GM12878 (cell line): ENCODE measurements at regions not wholly inside any gene's neighbourhood (a gene's known extent, or its start where the extent isn't known, plus 50 kb on each side); places are given as distances from the start of the nearest gene placed in this dataset.
A peak's percentile ranks its signal among the peaks of the same experiment; 100 is the strongest.

Experiments
- ATAC-seq: fragments of 200-7000 bp; cut with Tn5 transposase; 3 replicates; pipeline ENCODE4 v1.9.1; 2020; ENCODE audit warnings: mild to moderate bottlenecking, moderate library complexity
- BruUV-seq: library from RNA; stranded (reverse); fragments of 400-500 nt; replicated peaks from 2 replicates; lab custom pipeline; 2021; lab: Mats Ljungman, UMichigan
- CTCF ChIA-PET: fragments of 300-600 bp; sonication (Branson Sonifier 250); formaldehyde crosslinking; extraction: SDS; loops from one replicate; lab custom pipeline; 2021; ENCODE audit warnings: inconsistent platforms; lab: Yijun Ruan, JAX
- POLR2A ChIA-PET: fragments of 350-600 bp; formaldehyde crosslinking; extraction: SDS; loops from one replicate; lab custom pipeline; 2021; ENCODE audit warnings: inconsistent platforms; lab: Charles Lee
- RAD21 ChIA-PET: fragments of 300-600 bp; sonication (Branson Sonifier 250); formaldehyde crosslinking; loops from one replicate; lab custom pipeline; 2023; ENCODE audit warnings: antibody characterized with exemption; ENCODE audit not compliant: unreplicated experiment; lab: Charles Lee
- SMC1A ChIA-PET: fragments of 300-600 bp; sonication (Branson Sonifier 250); formaldehyde crosslinking; loops from one replicate; lab custom pipeline; 2023; ENCODE audit not compliant: unreplicated experiment, uncharacterized antibody; lab: Charles Lee
- DNase-seq: peaks from one replicate; pipeline ENCODE4 v3.0.0-alpha.2; 2011; ENCODE audit warnings: low read depth, low spot score
- FAIRE-seq: peaks from 3 replicates; lab custom pipeline; 2011; peaks lifted over from hg19 to GRCh38; lab: Jason Lieb, UNC
- H2AFZ ChIP-seq: 2 replicates; pipeline ENCODE4 v1.6.0; 2011; ENCODE audit warnings: low read depth, low read length, control low read depth; ENCODE audit not compliant: control insufficient read depth
- H3K27ac ChIP-seq: 2 replicates; pipeline ENCODE4 v1.5.1; 2011; ENCODE audit warnings: control low read depth; ENCODE audit not compliant: control insufficient read depth, insufficient read depth
- H3K27me3 ChIP-seq, 2 experiments: replicated peaks in 1 of 2; 2 replicates each; pipeline versions ENCODE4 v1.6.0 to v1.6.1; 2011; ENCODE audit warnings: low read length in 1 of 2; ENCODE audit not compliant: control insufficient read depth in 2 of 2, insufficient read depth in 2 of 2
- H3K36me3 ChIP-seq, 2 experiments: 2 replicates each; pipeline ENCODE4 v1.5.1; 2011; ENCODE audit warnings: low read length in 1 of 2; ENCODE audit not compliant: control insufficient read depth in 2 of 2, insufficient read depth in 2 of 2
- H3K4me1 ChIP-seq: 2 replicates; pipeline ENCODE4 v1.6.1; 2011; ENCODE audit warnings: mild to moderate bottlenecking, low read length, moderate library complexity, mixed read lengths; ENCODE audit not compliant: control insufficient read depth, insufficient read depth
- H3K4me2 ChIP-seq: 2 replicates; pipeline ENCODE4 v1.6.0; 2011; ENCODE audit warnings: control low read depth; ENCODE audit not compliant: control insufficient read depth, insufficient read depth
- H3K4me3 ChIP-seq: fragments of 200-600 bp; sonication (generic); 2 replicates; pipeline ENCODE4 v1.5.1; 2016
- H3K79me2 ChIP-seq: 2 replicates; pipeline ENCODE4 v1.6.0; 2011; ENCODE audit warnings: low read length; ENCODE audit not compliant: control insufficient read depth, insufficient read depth
- H3K9ac ChIP-seq: 2 replicates; pipeline ENCODE4 v1.8.0; 2011; ENCODE audit warnings: low read length, control low read depth, mixed read lengths; ENCODE audit not compliant: control insufficient read depth, insufficient read depth
- H3K9me3 ChIP-seq: replicated peaks from 3 replicates; pipeline ENCODE4 v1.5.1; 2011; ENCODE audit warnings: mild to moderate bottlenecking, low read length; ENCODE audit not compliant: control insufficient read depth, insufficient read depth
- H4K20me1 ChIP-seq: 2 replicates; pipeline ENCODE4 v1.6.0; 2011; ENCODE audit not compliant: control insufficient read depth, insufficient read depth
- CHD4 ChIP-seq: fragments of 200-600 bp; sonication (generic); IDR thresholded peaks from 2 replicates; pipeline ENCODE4 v1.6.1; 2016; ENCODE audit warnings: mild to moderate bottlenecking
- EGR1 ChIP-seq, 2 experiments: IDR thresholded peaks; 1 replicate in 1 of 2; 2 replicates in 1 of 2; pipeline ENCODE4 v1.6.1; 2011 to 2012; ENCODE audit warnings: low read depth in 2 of 2, low read length in 2 of 2, borderline replicate concordance in 1 of 2, mild to moderate bottlenecking in 1 of 2, moderate library complexity in 1 of 2
- RELA ChIP-seq: fragments of 450-650 bp; IDR thresholded peaks from 2 replicates; pipeline ENCODE4 v1.8.0; 2014; ENCODE audit warnings: borderline replicate concordance; ENCODE audit not compliant: partially characterized antibody
- SIX5 ChIP-seq: IDR thresholded peaks from 2 replicates; pipeline ENCODE4 v1.6.1; 2011; ENCODE audit warnings: mild to moderate bottlenecking, low read depth, low read length, moderate library complexity; ENCODE audit not compliant: severe bottlenecking
- WGBS: methylation state at CpG from one replicate; pipeline ENCODE4 v1.1.6; 2016; ENCODE audit warnings: low lambda C conversion rate; ENCODE audit not compliant: insufficient replicate concordance, insufficient coverage; ENCODE audit errors: missing lambda C conversion rate; 5-methylcytosine and 5-hydroxymethylcytosine counted together
- in situ Hi-C: fragments of 300-500 bp; cut with MboI; formaldehyde crosslinking; loops from 9 replicates; pipeline ENCODE4 v1.14.3; 2018; ENCODE audit warnings: mixed read lengths
- intact Hi-C: fragments of 100-400 bp; cut with micrococcal nuclease; formaldehyde crosslinking; loops from one replicate; pipeline ENCODE4 v1.14.2; 2022; ENCODE audit not compliant: unreplicated experiment

- ChIA-PET RAD21 (no interaction called here), POLR2A (no interaction called here), CTCF (interaction anchor here (0.6 kb wide), 1 partner anchor 213 kb away, joined by 3 read pairs; no protein-coding TSS in a partner anchor), SMC1A (no interaction called here)
- Histone ChIP-seq H3K9me3 (no peaks in the 10 kb centered on the region), H3K79me2 (no peaks in the 10 kb centered on the region), H4K20me1 (no peaks in the 10 kb centered on the region), H3K36me3 (no peaks in the 10 kb centered on the region), H3K27me3 (no peaks in the 10 kb centered on the region), H3K27ac (no peak overlapping the region), H3K4me1 (no peaks in the 10 kb centered on the region), H2AFZ (no peak overlapping the region), H3K4me3 (no peak overlapping the region), H3K9ac (no peak overlapping the region), H3K4me2 (no peak overlapping the region)
- WGBS, result 52% methylated on average over 5 of the region's 5 CpGs
- in situ Hi-C loops (no loop called here), intact Hi-C loops (no loop called here)
- no peak for TF ChIP-seq EGR1 (IDR thresholded peaks at IDR 0.05; ENCODE audit: borderline replicate concordance in 1 of 2, low read depth in 2 of 2, low read length in 2 of 2)
- TF ChIP-seq SIX5, result no peak
- DNase-seq (no peak), FAIRE-seq (no peak), ATAC-seq (no peak)
- no TSS peak for BruUV-seq
Observed at GRCh38 chr3:182482705-182483104, 310.6 kb upstream of the ATP11B start.

DNA sequence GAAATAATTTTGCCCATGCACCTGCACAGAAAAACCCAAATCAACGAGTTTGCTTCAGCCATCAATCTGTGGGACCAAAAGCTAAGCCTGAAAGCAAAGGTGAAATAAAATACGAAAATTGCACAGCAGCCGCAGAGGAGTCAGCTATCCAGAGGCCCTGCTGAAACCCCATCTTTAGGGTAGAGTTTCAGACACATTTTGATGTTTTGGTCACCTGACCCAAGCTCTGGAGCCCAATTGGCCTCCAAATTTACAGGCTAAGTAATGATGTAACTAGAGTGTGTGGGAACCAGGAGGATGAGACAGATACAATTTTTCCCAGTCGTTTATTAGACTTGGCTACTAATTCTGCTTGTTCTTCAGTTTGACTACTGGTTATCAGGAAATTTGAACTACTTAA is 308.6 kb upstream of the ATP11B start:
- Histone ChIP-seq H3K9ac (no peak overlapping the region), H3K79me2 (no peaks in the 10 kb centered on the region), H3K4me2 (no peak overlapping the region), H3K4me3 (no peak overlapping the region), H3K4me1 (no peaks in the 10 kb centered on the region), H3K27me3 (no peaks in the 10 kb centered on the region), H3K27ac (no peak overlapping the region), H3K9me3 (no peaks in the 10 kb centered on the region), H3K36me3 (no peaks in the 10 kb centered on the region), H2AFZ (no peak overlapping the region), H4K20me1 (no peaks in the 10 kb centered on the region)
- no peak for DNase-seq
- TF ChIP-seq RELA (no peak), CHD4 (no peak)
- in situ Hi-C loops, result no loop called here
- POLR2A ChIA-PET, result interaction anchor here (0.7 kb wide), 1 partner anchor 160 kb away, joined by 3 read pairs; no protein-coding TSS in a partner anchor
- peak; percentile 37; the same call in 1 of the 3 replicates for ATAC-seq
- 33% methylated on average over 4 of the region's 4 CpGs for WGBS
- RAD21 ChIA-PET, result interaction anchor here (0.5 kb wide), 1 partner anchor 1408 kb away, joined by 3 read pairs; no protein-coding TSS in a partner anchor
- intact Hi-C loops, result no loop called here
- SMC1A ChIA-PET, result interaction anchor here (0.9 kb wide), 1 partner anchor 41 kb away, joined by 3 read pairs; no protein-coding TSS in a partner anchor
- BruUV-seq, result no TSS peak
- CTCF ChIA-PET, result interaction anchor here (0.6 kb wide), 2 partner anchors 18 to 93 kb away, joined by 3 to 5 read pairs; no protein-coding TSS in a partner anchor
- no peak for FAIRE-seq
